ENCODE measurements at regions not wholly inside any gene's neighbourhood (a gene's known extent, or its start where the extent isn't known, plus 50 kb on each side); places are given as distances from the start of the nearest gene placed in this dataset.

GRCh38 chr5:163361450-163361849 is 75.9 kb upstream of the CCNG1 start:
- TF ChIP-seq TAF1 (IDR thresholded peaks at IDR 0.05; ENCODE audit: borderline replicate concordance, insufficient read depth, low read length) (no peak), REST (IDR thresholded peaks at IDR 0.05; ENCODE audit: insufficient read depth in 1 of 2, low read depth in 2 of 2, low read length in 2 of 2) (no peak), FOXP2 (optimal IDR thresholded peaks at IDR 0.05; ENCODE audit: borderline replicate concordance, extremely low read depth, extremely low read length, insufficient read depth) (no peak), SIN3A (IDR thresholded peaks at IDR 0.05; ENCODE audit: borderline replicate concordance, insufficient read depth, low read length) (no peak), POLR2AphosphoS5 (IDR thresholded peaks at IDR 0.05; ENCODE audit: low read depth, low read length) (no peak)

- TF ChIP-seq POLR2AphosphoS5 (IDR thresholded peaks at IDR 0.05; ENCODE audit: low read depth, low read length) (no peak), TAF1 (IDR thresholded peaks at IDR 0.05; ENCODE audit: borderline replicate concordance, insufficient read depth, low read length) (no peak), SIN3A (IDR thresholded peaks at IDR 0.05; ENCODE audit: borderline replicate concordance, insufficient read depth, low read length) (no peak), FOXP2 (optimal IDR thresholded peaks at IDR 0.05; ENCODE audit: borderline replicate concordance, extremely low read depth, extremely low read length, insufficient read depth) (no peak), REST (IDR thresholded peaks at IDR 0.05; ENCODE audit: insufficient read depth in 1 of 2, low read depth in 2 of 2, low read length in 2 of 2) (no peak)
These were observed 74.5 kb upstream of the CCNG1 start for GRCh38 chr5:163362840-163363371.

- TF ChIP-seq TAF1 (IDR thresholded peaks at IDR 0.05; ENCODE audit: borderline replicate concordance, insufficient read depth, low read length) (no peak), FOXP2 (optimal IDR thresholded peaks at IDR 0.05; ENCODE audit: borderline replicate concordance, extremely low read depth, extremely low read length, insufficient read depth) (no peak), POLR2AphosphoS5 (IDR thresholded peaks at IDR 0.05; ENCODE audit: low read depth, low read length) (no peak), REST (IDR thresholded peaks at IDR 0.05; ENCODE audit: insufficient read depth in 1 of 2, low read depth in 2 of 2, low read length in 2 of 2) (no peak), SIN3A (IDR thresholded peaks at IDR 0.05; ENCODE audit: borderline replicate concordance, insufficient read depth, low read length) (no peak)
These were observed 74.0 kb upstream of the CCNG1 start for GRCh38 chr5:163363389-163363788.

GRCh38 chr5:163366757-163367156 is 70.6 kb upstream of the CCNG1 start:
- TF ChIP-seq FOXP2 (optimal IDR thresholded peaks at IDR 0.05; ENCODE audit: borderline replicate concordance, extremely low read depth, extremely low read length, insufficient read depth): no peak
- TF ChIP-seq POLR2AphosphoS5 (IDR thresholded peaks at IDR 0.05; ENCODE audit: low read depth, low read length): no peak
- TF ChIP-seq REST (IDR thresholded peaks at IDR 0.05; ENCODE audit: insufficient read depth in 1 of 2, low read depth in 2 of 2, low read length in 2 of 2): no peak
